DND-41 (cell line): ENCODE measurements at regions not wholly inside any gene's neighbourhood (a gene's known extent, or its start where the extent isn't known, plus 50 kb on each side); places are given as distances from the start of the nearest gene placed in this dataset.

ENCODE experiments used
- EZH2 ChIP-seq: IDR thresholded peaks from 3 replicates; pipeline ENCODE4 v1.6.1; 2012; ENCODE audit warnings: borderline replicate concordance, low read depth, mild to moderate bottlenecking, moderate library complexity, low read length, inconsistent platforms; ENCODE audit not compliant: severe bottlenecking
- TF ChIP-seq, protein P1 (sequence below): IDR thresholded peaks from 2 replicates; pipeline ENCODE4 v1.5.1; 2012; ENCODE audit warnings: borderline replicate concordance, low read length, moderate library complexity, mild to moderate bottlenecking; ENCODE audit not compliant: poor library complexity, severe bottlenecking; ENCODE audit errors: extremely low read depth

DNA sequence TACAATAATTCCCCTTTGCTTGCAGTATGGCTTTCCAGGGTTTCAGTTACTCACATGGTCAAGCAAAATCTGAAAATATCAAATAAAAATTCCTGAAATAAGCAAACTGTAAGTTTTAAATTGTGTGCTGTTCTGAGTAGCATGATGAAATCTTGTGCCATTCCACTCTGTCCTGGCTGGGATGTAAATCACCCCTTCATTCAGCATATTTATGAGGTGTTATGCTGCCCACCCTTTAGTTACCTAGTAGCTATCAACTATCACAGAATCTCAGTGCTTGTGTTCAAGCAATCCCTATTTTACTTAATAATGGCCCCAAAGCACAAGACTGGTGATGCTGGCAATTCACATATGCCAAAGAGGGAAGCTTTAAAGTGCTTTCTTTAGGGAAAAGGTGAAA, 867.7 kb upstream of the NRXN1 start:
- TF ChIP-seq, protein P1, sequence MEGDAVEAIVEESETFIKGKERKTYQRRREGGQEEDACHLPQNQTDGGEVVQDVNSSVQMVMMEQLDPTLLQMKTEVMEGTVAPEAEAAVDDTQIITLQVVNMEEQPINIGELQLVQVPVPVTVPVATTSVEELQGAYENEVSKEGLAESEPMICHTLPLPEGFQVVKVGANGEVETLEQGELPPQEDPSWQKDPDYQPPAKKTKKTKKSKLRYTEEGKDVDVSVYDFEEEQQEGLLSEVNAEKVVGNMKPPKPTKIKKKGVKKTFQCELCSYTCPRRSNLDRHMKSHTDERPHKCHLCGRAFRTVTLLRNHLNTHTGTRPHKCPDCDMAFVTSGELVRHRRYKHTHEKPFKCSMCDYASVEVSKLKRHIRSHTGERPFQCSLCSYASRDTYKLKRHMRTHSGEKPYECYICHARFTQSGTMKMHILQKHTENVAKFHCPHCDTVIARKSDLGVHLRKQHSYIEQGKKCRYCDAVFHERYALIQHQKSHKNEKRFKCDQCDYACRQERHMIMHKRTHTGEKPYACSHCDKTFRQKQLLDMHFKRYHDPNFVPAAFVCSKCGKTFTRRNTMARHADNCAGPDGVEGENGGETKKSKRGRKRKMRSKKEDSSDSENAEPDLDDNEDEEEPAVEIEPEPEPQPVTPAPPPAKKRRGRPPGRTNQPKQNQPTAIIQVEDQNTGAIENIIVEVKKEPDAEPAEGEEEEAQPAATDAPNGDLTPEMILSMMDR, result no peak
- no peak for TF ChIP-seq EZH2
